HFFc6 (cell line): ENCODE measurements at regions not wholly inside any gene's neighbourhood (a gene's known extent, or its start where the extent isn't known, plus 50 kb on each side); places are given as distances from the start of the nearest gene placed in this dataset.

Experiments
- DNase-seq: peaks from one replicate; pipeline ENCODE4 v3.0.0-alpha.2; 2018
- H3K27ac Mint-ChIP-seq: 2 replicates; pipeline ENCODE4 v1.8.0; 2020; ENCODE audit warnings: mild to moderate bottlenecking, mixed read lengths
- H3K27me3 Mint-ChIP-seq: 2 replicates; pipeline ENCODE4 v1.8.0; 2021; ENCODE audit warnings: mild to moderate bottlenecking, moderate library complexity, mixed read lengths; ENCODE audit not compliant: insufficient read depth
- H3K36me3 Mint-ChIP-seq: 2 replicates; pipeline ENCODE4 v1.8.0; 2021; ENCODE audit warnings: low read depth, mixed read lengths
- H3K4me1 Mint-ChIP-seq: 2 replicates; pipeline ENCODE4 v1.8.0; 2020; ENCODE audit warnings: low read depth, mixed read lengths
- H3K4me3 Mint-ChIP-seq: 2 replicates; pipeline ENCODE4 v1.8.0; 2020; ENCODE audit warnings: mild to moderate bottlenecking, moderate library complexity, mixed read lengths
- H3K9me3 Mint-ChIP-seq: 2 replicates; pipeline ENCODE4 v1.8.0; 2020; ENCODE audit warnings: mild to moderate bottlenecking, mixed read lengths
- CTCF ChIP-seq: fragments of 200-600 bp; sonication (generic); IDR thresholded peaks from 2 replicates; pipeline ENCODE4 v1.5.0; 2021; ENCODE audit warnings: antibody characterized with exemption, mild to moderate bottlenecking

- H3K4me3 Mint-ChIP-seq: no peak overlapping the region
- no peak overlapping the region for H3K27ac Mint-ChIP-seq
- H3K36me3 Mint-ChIP-seq: no peaks in the 10 kb centered on the region; the same call in 1 of the 2 replicates
- no peak for TF ChIP-seq CTCF
- peaks cover 4% of the 10 kb centered on the region; the same call in 1 of the 2 replicates for H3K27me3 Mint-ChIP-seq
- H3K4me1 Mint-ChIP-seq: no peaks in the 10 kb centered on the region
- no peak for DNase-seq
- H3K9me3 Mint-ChIP-seq: peaks cover 23% of the 10 kb centered on the region
These were observed 355.9 kb downstream of the TRIML1 start for GRCh38 chr4:188495169-188495568.

- Mint-ChIP-seq H3K9me3 (peaks cover 12% of the 10 kb centered on the region), H3K4me3 (no peak overlapping the region), H3K4me1 (no peaks in the 10 kb centered on the region), H3K27ac (no peak overlapping the region), H3K27me3 (no peaks in the 10 kb centered on the region; the same call in 1 of the 2 replicates), H3K36me3 (no peaks in the 10 kb centered on the region)
- DNase-seq: no peak
- no peak for TF ChIP-seq CTCF
These were observed 372.2 kb downstream of the TRIML1 start for GRCh38 chr4:188511431-188511830.

DNA sequence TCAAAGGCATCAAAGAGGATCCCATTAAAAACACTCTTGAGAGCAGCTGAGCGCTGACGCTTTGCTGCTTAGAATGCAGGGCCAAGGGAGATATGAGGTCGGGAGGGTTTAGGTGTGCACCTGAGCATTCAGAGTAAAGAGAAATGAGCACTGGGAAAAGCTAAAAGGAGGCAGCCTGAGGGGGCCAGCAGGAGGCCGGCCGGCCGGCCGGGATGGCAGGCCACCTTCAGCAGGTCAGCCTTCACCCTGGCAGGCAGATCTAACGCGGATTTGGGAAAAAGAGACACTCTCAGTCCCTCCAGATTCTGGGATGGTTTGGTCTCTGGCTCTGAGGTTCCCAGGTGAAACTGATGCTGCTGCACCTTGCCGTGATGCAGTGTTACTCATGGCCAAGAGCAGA is 393.5 kb downstream of the TRIML1 start:
- no peaks in the 10 kb centered on the region for H3K36me3 Mint-ChIP-seq

GRCh38 chr4:188534297-188534696 is 395.1 kb downstream of the TRIML1 start:
- no peak for DNase-seq
- Mint-ChIP-seq H3K27me3 (no peaks in the 10 kb centered on the region; the same call in 1 of the 2 replicates), H3K4me3 (no peak overlapping the region), H3K36me3 (no peaks in the 10 kb centered on the region), H3K9me3 (peaks cover 21% of the 10 kb centered on the region), H3K27ac (no peak overlapping the region), H3K4me1 (no peaks in the 10 kb centered on the region; the same call in 1 of the 2 replicates)
- TF ChIP-seq CTCF: no peak

More for the DNA sequence above, 393.5 kb downstream of the TRIML1 start:
- TF ChIP-seq CTCF: no peak
- no peak overlapping the region for H3K4me3 Mint-ChIP-seq
- H3K27me3 Mint-ChIP-seq: no peaks in the 10 kb centered on the region; the same call in 1 of the 2 replicates
- no peak for DNase-seq
- no peak overlapping the region for H3K27ac Mint-ChIP-seq
- peaks cover 14% of the 10 kb centered on the region for H3K9me3 Mint-ChIP-seq
- H3K4me1 Mint-ChIP-seq: no peaks in the 10 kb centered on the region; the same call in 1 of the 2 replicates

DNA sequence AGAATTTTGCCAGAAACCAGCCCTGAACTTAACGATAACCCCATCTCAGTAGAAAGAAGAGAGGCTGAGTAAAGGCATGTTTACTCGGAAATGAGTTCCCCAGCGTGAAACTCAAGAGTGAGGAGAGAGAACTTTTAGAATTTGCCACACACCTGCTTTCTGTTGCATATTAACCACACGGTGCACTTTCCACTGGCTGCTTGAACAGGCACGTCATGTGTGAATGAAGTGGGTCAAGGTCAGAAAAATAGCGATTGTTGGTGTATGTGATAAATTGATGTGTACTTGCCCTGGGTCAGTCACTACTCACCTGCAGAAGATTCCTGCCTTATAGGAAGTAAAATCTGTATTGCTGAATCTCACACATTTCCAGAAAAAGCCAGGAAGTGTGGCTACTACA is 395.7 kb downstream of the TRIML1 start:
- Mint-ChIP-seq H3K27me3 (no peaks in the 10 kb centered on the region; the same call in 1 of the 2 replicates), H3K4me1 (no peaks in the 10 kb centered on the region; the same call in 1 of the 2 replicates), H3K9me3 (peaks cover 26% of the 10 kb centered on the region), H3K27ac (no peak overlapping the region), H3K36me3 (no peaks in the 10 kb centered on the region), H3K4me3 (no peak overlapping the region)
- DNase-seq: no peak
- TF ChIP-seq CTCF: no peak

- no peaks in the 10 kb centered on the region; the same call in 1 of the 2 replicates for H3K27me3 Mint-ChIP-seq
These were observed 397.6 kb downstream of the TRIML1 start for GRCh38 chr4:188536826-188537225.

More at GRCh38 chr4:188536826-188537225, 397.6 kb downstream of the TRIML1 start:
- H3K36me3 Mint-ChIP-seq: no peaks in the 10 kb centered on the region
- no peaks in the 10 kb centered on the region; the same call in 1 of the 2 replicates for H3K4me1 Mint-ChIP-seq
- DNase-seq: no peak
- no peak for TF ChIP-seq CTCF
- H3K27ac Mint-ChIP-seq: no peak overlapping the region
- H3K9me3 Mint-ChIP-seq: peaks cover 18% of the 10 kb centered on the region
- H3K4me3 Mint-ChIP-seq: no peak overlapping the region
